SK-N-SH (cell line): ENCODE measurements at regions not wholly inside any gene's neighbourhood (a gene's known extent, or its start where the extent isn't known, plus 50 kb on each side); places are given as distances from the start of the nearest gene placed in this dataset.

Experiments
- CTCF ChIA-PET: fragments of 300-600, 350-600 bp; formaldehyde crosslinking; extraction: SDS; loops from one replicate; lab custom pipeline; 2021; lab: Yijun Ruan, JAX
- POLR2A ChIA-PET: fragments of 350-600 bp; sonication (Branson Sonifier 250); formaldehyde crosslinking; extraction: SDS; loops from one replicate; lab custom pipeline; 2020; ENCODE audit warnings: antibody characterized with exemption, inconsistent platforms; lab: Yijun Ruan, JAX
- DNase-seq: peaks from one replicate; pipeline ENCODE4 v3.0.0; 2012
- H2AFZ ChIP-seq: fragments of 200-600 bp; sonication (generic); 2 replicates; pipeline ENCODE4 v1.8.1; 2016; ENCODE audit warnings: antibody characterized with exemption, mild to moderate bottlenecking, low read depth
- H3F3A ChIP-seq: fragments of 200-600 bp; sonication (generic); replicated peaks from 2 replicates; pipeline ENCODE3; 2016; ENCODE audit warnings: antibody characterized with exemption, mild to moderate bottlenecking; ENCODE audit not compliant: insufficient read depth
- H3K27ac ChIP-seq, 2 experiments: fragments of 200-500 bp in 1 of 2; fragments of 200-600 bp in 1 of 2; sonication (Bioruptor generic) in 1 of 2; sonication (generic), shearing (Covaris generic) in 1 of 2; 2 replicates each; pipeline versions ENCODE4 v1.5.1 to v1.6.1; 2014 to 2016; ENCODE audit warnings: low read depth in 2 of 2, inconsistent platforms in 1 of 2, low read length in 1 of 2, mild to moderate bottlenecking in 1 of 2, mixed read lengths in 1 of 2
- H3K27me3 ChIP-seq: fragments of 200-600 bp; sonication (generic), shearing (Covaris generic); 2 replicates; pipeline ENCODE4 v1.6.1; 2016; ENCODE audit warnings: mixed run types; ENCODE audit not compliant: insufficient read depth
- H3K36me3 ChIP-seq, 2 experiments: fragments of 200-500 bp in 1 of 2; fragments of 200-600 bp in 1 of 2; sonication (Bioruptor generic) in 1 of 2; sonication (generic) in 1 of 2; replicated peaks in 1 of 2; 2 replicates each; pipeline versions ENCODE3 to v1.5.1; 2014 to 2016; ENCODE audit warnings: low read length in 1 of 2, mild to moderate bottlenecking in 1 of 2; ENCODE audit not compliant: insufficient read depth in 2 of 2, control insufficient read depth in 1 of 2
- H3K4me1 ChIP-seq, 2 experiments: fragments of 200-500 bp in 1 of 2; fragments of 200-600 bp in 1 of 2; sonication (Bioruptor generic) in 1 of 2; sonication (generic), shearing (Covaris generic) in 1 of 2; 2 replicates each; pipeline versions ENCODE4 v1.5.1 to v1.6.1; 2014 to 2016; ENCODE audit warnings: low read depth in 1 of 2, low read length in 1 of 2, mixed run types in 1 of 2; ENCODE audit not compliant: insufficient read depth in 2 of 2, control insufficient read depth in 1 of 2
- H3K4me2 ChIP-seq: fragments of 200-600 bp; sonication (generic), shearing (Covaris generic); 2 replicates; pipeline ENCODE4 v1.6.1; 2017; ENCODE audit warnings: mixed run types
- H3K4me3 ChIP-seq, 2 experiments: fragments of 200-500 bp in 1 of 2; fragments of 200-600 bp in 1 of 2; sonication (Bioruptor generic) in 1 of 2; sonication (generic), shearing (Covaris generic) in 1 of 2; 2 replicates each; pipeline versions ENCODE4 v1.5.1 to v1.8.1; 2014 to 2016; ENCODE audit warnings: low read depth in 2 of 2, inconsistent platforms in 1 of 2, low read length in 1 of 2, mild to moderate bottlenecking in 1 of 2, mixed read lengths in 1 of 2, moderate library complexity in 1 of 2
- H3K79me2 ChIP-seq: fragments of 200-600 bp; sonication (generic); 2 replicates; pipeline ENCODE4 v1.8.1; 2017; ENCODE audit warnings: mild to moderate bottlenecking; ENCODE audit not compliant: insufficient read depth
- H3K9ac ChIP-seq: fragments of 200-600 bp; sonication (generic); 2 replicates; pipeline ENCODE4 v1.6.1; 2017; ENCODE audit warnings: mixed run types
- H3K9me2 ChIP-seq: fragments of 200-600 bp; sonication (generic); 2 replicates; pipeline ENCODE4 v1.6.1; 2017; ENCODE audit warnings: mixed run types
- H3K9me3 ChIP-seq: fragments of 200-600 bp; sonication (generic); 2 replicates; pipeline ENCODE4 v1.6.1; 2017; ENCODE audit warnings: mixed run types, mild to moderate bottlenecking, moderate library complexity
- H4K20me1 ChIP-seq: fragments of 200-600 bp; sonication (generic); 2 replicates; pipeline ENCODE4 v1.6.1; 2017; ENCODE audit warnings: mild to moderate bottlenecking, mixed run types; ENCODE audit not compliant: insufficient read depth
- CHD2 ChIP-seq: fragments of 150-350 bp; IDR thresholded peaks from 2 replicates; pipeline ENCODE4 v1.6.1; 2018; ENCODE audit warnings: low read length; ENCODE audit not compliant: partially characterized antibody
- EP300 ChIP-seq, 2 experiments: IDR thresholded peaks; 2 replicates each; pipeline versions ENCODE4 v1.4.0 to v1.6.1; 2012; ENCODE audit warnings: borderline replicate concordance in 1 of 2, low read depth in 1 of 2, low read length in 1 of 2
- EZH2phosphoT487 ChIP-seq: fragments of 200-600 bp; sonication (generic); IDR thresholded peaks from 2 replicates; pipeline ENCODE4 v1.6.1; 2017; ENCODE audit warnings: low read depth, mixed run types, mild to moderate bottlenecking, antibody characterized with exemption, moderate library complexity, borderline replicate concordance
- FOSL2 ChIP-seq: IDR thresholded peaks from 2 replicates; pipeline ENCODE4 v1.4.0; 2012; ENCODE audit warnings: low read depth, mild to moderate bottlenecking, moderate library complexity, borderline replicate concordance
- FOXJ3 ChIP-seq: sonication (generic); formaldehyde crosslinking; IDR thresholded peaks from 2 replicates; pipeline ENCODE4 v1.5.1; 2020; ENCODE audit warnings: mild to moderate bottlenecking, missing genetic modification reagents
- FOXM1 ChIP-seq: IDR thresholded peaks from 2 replicates; pipeline ENCODE4 v1.4.0; 2012; ENCODE audit warnings: low read depth, mild to moderate bottlenecking
- MAX ChIP-seq: IDR thresholded peaks from 2 replicates; pipeline ENCODE4 v1.4.0; 2012; ENCODE audit warnings: low read depth
- MXI1 ChIP-seq: IDR thresholded peaks from 2 replicates; pipeline ENCODE4 v1.6.1; 2012; ENCODE audit warnings: mild to moderate bottlenecking, low read depth, low read length, improper control_type of control experiment
- NFIC ChIP-seq: IDR thresholded peaks from 2 replicates; pipeline ENCODE4 v1.4.0; 2012; ENCODE audit warnings: borderline replicate concordance
- PBX3 ChIP-seq: IDR thresholded peaks from 2 replicates; pipeline ENCODE4; 2012
- POLR2AphosphoS5 ChIP-seq: IDR thresholded peaks from 2 replicates; pipeline ENCODE4 v1.6.1; 2012; ENCODE audit warnings: low read depth, low read length
- RAD21 ChIP-seq: IDR thresholded peaks from 2 replicates; pipeline ENCODE4 v1.6.1; 2012; ENCODE audit warnings: mild to moderate bottlenecking, low read length
- RCOR1 ChIP-seq: fragments of 150-350 bp; IDR thresholded peaks from 2 replicates; pipeline ENCODE4 v1.6.1; 2017; ENCODE audit warnings: antibody characterized with exemption, low read length
- REST ChIP-seq: IDR thresholded peaks from 2 replicates; pipeline ENCODE4 v1.6.1; 2012; ENCODE audit warnings: mild to moderate bottlenecking, low read depth, low read length, moderate library complexity
- SMC3 ChIP-seq: IDR thresholded peaks from 2 replicates; pipeline ENCODE4 v1.6.1; 2012; ENCODE audit warnings: low read depth, low read length, improper control_type of control experiment
- TCF12 ChIP-seq: IDR thresholded peaks from 2 replicates; pipeline ENCODE4 v1.4.0; 2012
- USF1 ChIP-seq: IDR thresholded peaks from 2 replicates; pipeline ENCODE4 v1.4.0; 2012; ENCODE audit warnings: low read depth, borderline replicate concordance
- YY1 ChIP-seq: IDR thresholded peaks from 2 replicates; pipeline ENCODE4 v1.4.0; 2012; ENCODE audit warnings: low read depth, mild to moderate bottlenecking
- ZBTB33 ChIP-seq: IDR thresholded peaks from 2 replicates; pipeline ENCODE4 v1.4.0; 2012; ENCODE audit warnings: low read depth, borderline replicate concordance
- WGBS: methylation state at CpG from one replicate; pipeline ENCODE4 v1.1.6; 2017; ENCODE audit warnings: low lambda C conversion rate; 5-methylcytosine and 5-hydroxymethylcytosine counted together

- 17% methylated on average over 8 of the region's 12 CpGs for WGBS
- H3K9me3 ChIP-seq: no peaks in the 10 kb centered on the region
These were observed 257.4 kb downstream of the PLOD2 start for GRCh38 chr3:145903472-145904013.

GRCh38 chr3:145904138-145904537 lies 256.8 kb downstream of the PLOD2 start:
- no peaks in the 10 kb centered on the region for H3K36me3 ChIP-seq
- no peak overlapping the region for H3K4me2 ChIP-seq
- ChIA-PET POLR2A (no interaction called here), CTCF (no interaction called here)
- H3K27ac ChIP-seq: no peak overlapping the region
- no peak for DNase-seq
- H3K9me2 ChIP-seq: no peaks in the 10 kb centered on the region
- no peaks in the 10 kb centered on the region for H3K27me3 ChIP-seq
- H2AFZ ChIP-seq: no peak overlapping the region
- no peak overlapping the region for H3K4me3 ChIP-seq
- H3F3A ChIP-seq: no peaks in the 10 kb centered on the region
- H3K9me3 ChIP-seq: no peaks in the 10 kb centered on the region
- no peaks in the 10 kb centered on the region for H3K4me1 ChIP-seq
- TF ChIP-seq USF1 (no peak), EP300 (IDR thresholded peaks at IDR 0.05; ENCODE audit: borderline replicate concordance in 1 of 2, low read depth in 1 of 2, low read length in 1 of 2) (no peak), FOXM1 (no peak), TCF12 (no peak), POLR2AphosphoS5 (no peak), EZH2phosphoT487 (no peak), REST (no peak), MXI1 (no peak), SMC3 (no peak), ZBTB33 (no peak), NFIC (no peak), FOSL2 (no peak), RAD21 (no peak), CHD2 (no peak), MAX (no peak), FOXJ3 (CRISPR knock-in tag) (no peak), PBX3 (no peak)
- no peaks in the 10 kb centered on the region for H4K20me1 ChIP-seq
- H3K9ac ChIP-seq: no peak overlapping the region
- 10% methylated on average over 3 of the region's 7 CpGs for WGBS
- H3K79me2 ChIP-seq: no peaks in the 10 kb centered on the region

More at GRCh38 chr3:145903472-145904013, 257.4 kb downstream of the PLOD2 start:
- Histone ChIP-seq H2AFZ (no peak overlapping the region), H3K4me2 (no peak overlapping the region), H3K27ac (no peak overlapping the region), H3K4me3 (no peak overlapping the region), H4K20me1 (no peaks in the 10 kb centered on the region), H3K9ac (no peak overlapping the region), H3K79me2 (no peaks in the 10 kb centered on the region), H3K36me3 (no peaks in the 10 kb centered on the region), H3K9me2 (no peaks in the 10 kb centered on the region), H3F3A (no peaks in the 10 kb centered on the region), H3K27me3 (no peaks in the 10 kb centered on the region), H3K4me1 (no peaks in the 10 kb centered on the region)
- ChIA-PET POLR2A (no interaction called here), CTCF (no interaction called here)
- TF ChIP-seq YY1 (no peak), RCOR1 (no peak), FOXJ3 (CRISPR knock-in tag) (no peak)
- no peak for DNase-seq
